SK-N-SH treated with all-trans-retinoic acid at 6 μM for 48 hours (cell line): ENCODE measurements at regions not wholly inside any gene's neighbourhood (a gene's known extent, or its start where the extent isn't known, plus 50 kb on each side); places are given as distances from the start of the nearest gene placed in this dataset.

Source experiments
- ATAC-seq: fragments of 200-7000 bp; cut with Tn5 transposase; 3 replicates; pipeline ENCODE4 v1.9.1; 2020; ENCODE audit warnings: mild to moderate bottlenecking, moderate library complexity
- ARNTL ChIP-seq: fragments of 450-650 bp; formaldehyde crosslinking; IDR thresholded peaks from 2 replicates; pipeline ENCODE4 v1.5.0; 2020; ENCODE audit warnings: low read depth, mild to moderate bottlenecking, moderate library complexity, borderline replicate concordance
- BACH2 ChIP-seq: fragments of 250-450 bp; sonication (Bioruptor Pico); IDR thresholded peaks from 2 replicates; pipeline ENCODE4 v1.9.0; 2021; ENCODE audit warnings: mild to moderate bottlenecking, borderline replicate concordance
- CSDC2 ChIP-seq: fragments of 250-450 bp; sonication (Bioruptor Pico); IDR thresholded peaks from 2 replicates; pipeline ENCODE4 v1.5.0; 2020; ENCODE audit warnings: mild to moderate bottlenecking, moderate library complexity
- CSRNP3 ChIP-seq: fragments of 250-450 bp; sonication (Bioruptor Pico); IDR thresholded peaks from 2 replicates; pipeline ENCODE4 v1.5.1; 2021; ENCODE audit warnings: mild to moderate bottlenecking, moderate library complexity
- ESRRG ChIP-seq: fragments of 250-450 bp; sonication (Bioruptor Pico); IDR thresholded peaks from 2 replicates; pipeline ENCODE4 v1.6.1; 2021; ENCODE audit warnings: mild to moderate bottlenecking
- GLIS3 ChIP-seq: fragments of 250-450 bp; sonication (Bioruptor Pico); IDR thresholded peaks from 2 replicates; pipeline ENCODE4 v1.5.0; 2020; ENCODE audit warnings: mild to moderate bottlenecking, moderate library complexity
- ISL1 ChIP-seq: fragments of 250-450 bp; sonication (Bioruptor Pico); IDR thresholded peaks from 2 replicates; pipeline ENCODE4 v2.1.2; 2022; ENCODE audit warnings: mild to moderate bottlenecking, moderate library complexity
- OSR1 ChIP-seq: fragments of 250-450 bp; sonication (Bioruptor Pico); IDR thresholded peaks from 2 replicates; pipeline ENCODE4 v1.8.0; 2022; ENCODE audit warnings: moderate library complexity, mild to moderate bottlenecking, inconsistent platforms
- PATZ1 ChIP-seq: fragments of 250-450 bp; sonication (Bioruptor Pico); IDR thresholded peaks from 2 replicates; pipeline ENCODE4 v1.8.0; 2020; ENCODE audit warnings: mild to moderate bottlenecking, moderate library complexity, borderline replicate concordance
- PPARA ChIP-seq: fragments of 250-450 bp; sonication (Bioruptor Pico); IDR thresholded peaks from 2 replicates; pipeline ENCODE4 v1.5.0; 2020; ENCODE audit warnings: mild to moderate bottlenecking, borderline replicate concordance
- SNAI2 ChIP-seq: fragments of 250-450 bp; sonication (Bioruptor Pico); IDR thresholded peaks from 2 replicates; pipeline ENCODE4 v1.5.0; 2020; ENCODE audit warnings: mild to moderate bottlenecking, moderate library complexity
- TCF4 ChIP-seq: fragments of 250-450 bp; sonication (Bioruptor Pico); IDR thresholded peaks from 2 replicates; pipeline ENCODE4 v1.8.0; 2021; ENCODE audit warnings: mild to moderate bottlenecking, moderate library complexity, borderline replicate concordance
- TOX ChIP-seq: fragments of 250-450 bp; sonication (Bioruptor Pico); IDR thresholded peaks from 2 replicates; pipeline ENCODE4 v1.8.0; 2021; ENCODE audit warnings: mild to moderate bottlenecking, moderate library complexity, borderline replicate concordance
- ZC3H10 ChIP-seq: fragments of 250-450 bp; sonication (Bioruptor Pico); IDR thresholded peaks from 2 replicates; pipeline ENCODE4 v1.5.1; 2021; ENCODE audit warnings: mild to moderate bottlenecking, moderate library complexity
- ZFP3 ChIP-seq: fragments of 250-450 bp; sonication (Bioruptor Pico); IDR thresholded peaks from 2 replicates; pipeline ENCODE4 v1.5.0; 2020; ENCODE audit warnings: mild to moderate bottlenecking, moderate library complexity
- ZFP30 ChIP-seq: fragments of 450-650 bp; formaldehyde crosslinking; IDR thresholded peaks from 2 replicates; pipeline ENCODE4 v1.5.0; 2022; ENCODE audit warnings: mild to moderate bottlenecking, moderate library complexity
- ZNF565 ChIP-seq: fragments of 450-650 bp; formaldehyde crosslinking; conservative IDR thresholded peaks from 2 replicates; pipeline ENCODE4 v1.5.0; 2020; ENCODE audit warnings: low read depth, mild to moderate bottlenecking, moderate library complexity
- ZNF8 ChIP-seq: fragments of 450-650 bp; formaldehyde crosslinking; IDR thresholded peaks from 2 replicates; pipeline ENCODE4 v1.5.0; 2020; ENCODE audit warnings: mild to moderate bottlenecking, moderate library complexity
- TF ChIP-seq, protein P1 (sequence below): fragments of 250-450 bp; sonication (Bioruptor Pico); IDR thresholded peaks from 2 replicates; pipeline ENCODE4 v1.5.1; 2020; ENCODE audit warnings: low read depth, mild to moderate bottlenecking, moderate library complexity
- TF ChIP-seq, protein P2 (sequence below): fragments of 250-450 bp; sonication (Bioruptor Pico); IDR thresholded peaks from 2 replicates; pipeline ENCODE4 v1.5.0; 2020; ENCODE audit warnings: mild to moderate bottlenecking, moderate library complexity
- TF ChIP-seq, protein P3 (sequence below): fragments of 250-450 bp; sonication (Bioruptor Pico); IDR thresholded peaks from 2 replicates; pipeline ENCODE4 v1.8.0; 2021; ENCODE audit warnings: low read depth, mild to moderate bottlenecking, moderate library complexity, borderline replicate concordance

GRCh38 chr7:114853189-114853588, 68.7 kb upstream of the MDFIC start (continued):
- TF ChIP-seq, protein P1, sequence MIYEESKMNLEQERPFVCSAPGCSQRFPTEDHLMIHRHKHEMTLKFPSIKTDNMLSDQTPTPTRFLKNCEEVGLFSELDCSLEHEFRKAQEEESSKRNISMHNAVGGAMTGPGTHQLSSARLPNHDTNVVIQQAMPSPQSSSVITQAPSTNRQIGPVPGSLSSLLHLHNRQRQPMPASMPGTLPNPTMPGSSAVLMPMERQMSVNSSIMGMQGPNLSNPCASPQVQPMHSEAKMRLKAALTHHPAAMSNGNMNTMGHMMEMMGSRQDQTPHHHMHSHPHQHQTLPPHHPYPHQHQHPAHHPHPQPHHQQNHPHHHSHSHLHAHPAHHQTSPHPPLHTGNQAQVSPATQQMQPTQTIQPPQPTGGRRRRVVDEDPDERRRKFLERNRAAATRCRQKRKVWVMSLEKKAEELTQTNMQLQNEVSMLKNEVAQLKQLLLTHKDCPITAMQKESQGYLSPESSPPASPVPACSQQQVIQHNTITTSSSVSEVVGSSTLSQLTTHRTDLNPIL (CRISPR knock-in tag) = no peak
- no peak for TF ChIP-seq OSR1

GRCh38 chr7:114854369-114854768, 67.5 kb upstream of the MDFIC start:
- ATAC-seq = no peak
- TF ChIP-seq ZC3H10 (CRISPR knock-in tag) (no peak), ARNTL (CRISPR knock-in tag) (no peak), BACH2 (CRISPR knock-in tag) (no peak), OSR1 (no peak), TOX (CRISPR knock-in tag) (no peak), ZFP30 (CRISPR knock-in tag) (no peak), PATZ1 (CRISPR knock-in tag) (no peak), ZNF565 (CRISPR knock-in tag) (no peak), CSDC2 (CRISPR knock-in tag) (no peak)
- TF ChIP-seq, protein P2, sequence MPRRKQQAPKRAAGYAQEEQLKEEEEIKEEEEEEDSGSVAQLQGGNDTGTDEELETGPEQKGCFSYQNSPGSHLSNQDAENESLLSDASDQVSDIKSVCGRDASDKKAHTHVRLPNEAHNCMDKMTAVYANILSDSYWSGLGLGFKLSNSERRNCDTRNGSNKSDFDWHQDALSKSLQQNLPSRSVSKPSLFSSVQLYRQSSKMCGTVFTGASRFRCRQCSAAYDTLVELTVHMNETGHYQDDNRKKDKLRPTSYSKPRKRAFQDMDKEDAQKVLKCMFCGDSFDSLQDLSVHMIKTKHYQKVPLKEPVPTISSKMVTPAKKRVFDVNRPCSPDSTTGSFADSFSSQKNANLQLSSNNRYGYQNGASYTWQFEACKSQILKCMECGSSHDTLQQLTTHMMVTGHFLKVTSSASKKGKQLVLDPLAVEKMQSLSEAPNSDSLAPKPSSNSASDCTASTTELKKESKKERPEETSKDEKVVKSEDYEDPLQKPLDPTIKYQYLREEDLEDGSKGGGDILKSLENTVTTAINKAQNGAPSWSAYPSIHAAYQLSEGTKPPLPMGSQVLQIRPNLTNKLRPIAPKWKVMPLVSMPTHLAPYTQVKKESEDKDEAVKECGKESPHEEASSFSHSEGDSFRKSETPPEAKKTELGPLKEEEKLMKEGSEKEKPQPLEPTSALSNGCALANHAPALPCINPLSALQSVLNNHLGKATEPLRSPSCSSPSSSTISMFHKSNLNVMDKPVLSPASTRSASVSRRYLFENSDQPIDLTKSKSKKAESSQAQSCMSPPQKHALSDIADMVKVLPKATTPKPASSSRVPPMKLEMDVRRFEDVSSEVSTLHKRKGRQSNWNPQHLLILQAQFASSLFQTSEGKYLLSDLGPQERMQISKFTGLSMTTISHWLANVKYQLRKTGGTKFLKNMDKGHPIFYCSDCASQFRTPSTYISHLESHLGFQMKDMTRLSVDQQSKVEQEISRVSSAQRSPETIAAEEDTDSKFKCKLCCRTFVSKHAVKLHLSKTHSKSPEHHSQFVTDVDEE (CRISPR knock-in tag) = no peak
- TF ChIP-seq, protein P3, sequence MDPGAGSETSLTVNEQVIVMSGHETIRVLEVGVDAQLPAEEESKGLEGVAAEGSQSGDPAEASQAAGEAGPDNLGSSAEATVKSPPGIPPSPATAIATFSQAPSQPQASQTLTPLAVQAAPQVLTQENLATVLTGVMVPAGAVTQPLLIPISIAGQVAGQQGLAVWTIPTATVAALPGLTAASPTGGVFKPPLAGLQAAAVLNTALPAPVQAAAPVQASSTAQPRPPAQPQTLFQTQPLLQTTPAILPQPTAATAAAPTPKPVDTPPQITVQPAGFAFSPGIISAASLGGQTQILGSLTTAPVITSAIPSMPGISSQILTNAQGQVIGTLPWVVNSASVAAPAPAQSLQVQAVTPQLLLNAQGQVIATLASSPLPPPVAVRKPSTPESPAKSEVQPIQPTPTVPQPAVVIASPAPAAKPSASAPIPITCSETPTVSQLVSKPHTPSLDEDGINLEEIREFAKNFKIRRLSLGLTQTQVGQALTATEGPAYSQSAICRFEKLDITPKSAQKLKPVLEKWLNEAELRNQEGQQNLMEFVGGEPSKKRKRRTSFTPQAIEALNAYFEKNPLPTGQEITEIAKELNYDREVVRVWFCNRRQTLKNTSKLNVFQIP (CRISPR knock-in tag) = no peak

GRCh38 chr7:114856625-114857024, 65.3 kb upstream of the MDFIC start:
- no peak for ATAC-seq
- TF ChIP-seq ZFP3 (no peak), ARNTL (CRISPR knock-in tag) (no peak), TCF4 (CRISPR knock-in tag) (no peak), ESRRG (CRISPR knock-in tag) (no peak), GLIS3 (CRISPR knock-in tag) (no peak), ZC3H10 (CRISPR knock-in tag) (no peak), ZNF8 (no peak), ZNF565 (CRISPR knock-in tag) (no peak), TOX (CRISPR knock-in tag) (no peak), OSR1 (no peak), PPARA (CRISPR knock-in tag) (no peak), ISL1 (no peak), SNAI2 (CRISPR knock-in tag) (no peak), CSRNP3 (no peak)
- TF ChIP-seq, protein P3 (CRISPR knock-in tag) = no peak
